Smooth muscle cell (in vitro differentiated cells): ENCODE measurements at regions not wholly inside any gene's neighbourhood (a gene's known extent, or its start where the extent isn't known, plus 50 kb on each side); places are given as distances from the start of the nearest gene placed in this dataset.

Experiments used
- DNase-seq: peaks from one replicate; lab custom pipeline; 2025; ENCODE audit not compliant: unreplicated experiment; lab: John Stamatoyannopoulos, UW
- H2AFZ ChIP-seq: fragments of 200-600 bp; sonication (generic); 2 replicates; pipeline ENCODE4 v1.6.0; 2016; ENCODE audit warnings: antibody characterized with exemption, low read depth, mild to moderate bottlenecking
- H3F3A ChIP-seq: fragments of 200-600 bp; sonication (generic); 2 replicates; pipeline ENCODE4 v1.6.0; 2017; ENCODE audit warnings: antibody characterized with exemption, low read depth
- H3K27ac ChIP-seq: fragments of 200-600 bp; sonication (generic); 2 replicates; pipeline ENCODE4 v1.5.1; 2016; ENCODE audit warnings: low read depth, mild to moderate bottlenecking
- H3K27me3 ChIP-seq: fragments of 200-600 bp; sonication (generic); 2 replicates; pipeline ENCODE4 v1.6.1; 2016; ENCODE audit warnings: low read depth, mild to moderate bottlenecking
- H3K36me3 ChIP-seq: fragments of 200-600 bp; sonication (generic); 2 replicates; pipeline ENCODE4 v1.5.1; 2016; ENCODE audit warnings: low read depth
- H3K4me1 ChIP-seq: fragments of 200-600 bp; sonication (generic); 2 replicates; pipeline ENCODE4 v1.5.1; 2016; ENCODE audit warnings: low read depth
- H3K4me2 ChIP-seq: fragments of 200-600 bp; sonication (generic); 2 replicates; pipeline ENCODE4 v1.6.0; 2016; ENCODE audit warnings: mild to moderate bottlenecking
- H3K4me3 ChIP-seq: fragments of 200-600 bp; sonication (generic); 2 replicates; pipeline ENCODE4 v1.5.1; 2016; ENCODE audit warnings: mild to moderate bottlenecking
- H3K79me2 ChIP-seq: fragments of 200-600 bp; sonication (generic); 2 replicates; pipeline ENCODE4 v1.6.0; 2016; ENCODE audit warnings: low read depth, mild to moderate bottlenecking
- H3K9ac ChIP-seq: fragments of 200-600 bp; sonication (generic); 2 replicates; pipeline ENCODE4 v1.6.0; 2016; ENCODE audit warnings: low read depth
- H3K9me3 ChIP-seq: fragments of 200-600 bp; sonication (generic); replicated peaks from 2 replicates; pipeline ENCODE4 v1.5.1; 2016; ENCODE audit warnings: low read depth
- H4K20me1 ChIP-seq: fragments of 200-600 bp; sonication (generic); 2 replicates; pipeline ENCODE4 v1.6.0; 2016; ENCODE audit warnings: low read depth
- WGBS: methylation state at CpG from one replicate; pipeline ENCODE4 v1.1.7; 2016; ENCODE audit warnings: low lambda C conversion rate; 5-methylcytosine and 5-hydroxymethylcytosine counted together
- TF ChIP-seq, protein P1 (sequence below): fragments of 200-600 bp; sonication (generic); IDR thresholded peaks from 2 replicates; pipeline ENCODE4 v1.5.1; 2017; ENCODE audit warnings: borderline replicate concordance, mild to moderate bottlenecking, antibody characterized with exemption; ENCODE audit not compliant: insufficient read depth, poor library complexity, severe bottlenecking

DNA sequence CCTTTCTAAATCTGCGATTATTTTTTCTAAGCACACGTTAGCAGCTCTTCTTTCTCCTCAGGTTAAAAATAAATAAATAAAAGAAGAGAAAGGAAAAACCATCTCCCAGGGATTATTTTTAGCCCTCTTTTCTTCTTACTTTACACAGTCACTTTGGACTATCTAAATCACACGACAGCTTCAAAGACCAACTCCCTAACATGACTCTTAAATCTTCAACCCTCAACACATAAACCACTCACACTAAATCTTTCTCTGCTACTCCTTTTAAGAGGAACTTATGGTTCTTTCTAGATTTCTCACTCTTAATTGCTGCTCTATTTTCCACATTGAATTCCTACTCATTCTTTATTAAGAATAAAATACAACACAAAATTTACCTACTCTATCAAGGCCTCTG is 1095.0 kb upstream of the B3GALT2 start:
- Histone ChIP-seq H3K27me3 (no peaks in the 10 kb centered on the region), H3K9ac (no peak overlapping the region), H3K27ac (no peak overlapping the region), H3K79me2 (no peaks in the 10 kb centered on the region), H4K20me1 (no peaks in the 10 kb centered on the region), H2AFZ (no peak overlapping the region), H3K4me2 (no peak overlapping the region), H3K9me3 (no peaks in the 10 kb centered on the region), H3K36me3 (no peaks in the 10 kb centered on the region), H3K4me3 (no peak overlapping the region), H3F3A (no peaks in the 10 kb centered on the region), H3K4me1 (no peaks in the 10 kb centered on the region)
- 66% methylated on average over 3 of the region's 3 CpGs for WGBS
- DNase-seq: no peak
- TF ChIP-seq, protein P1, sequence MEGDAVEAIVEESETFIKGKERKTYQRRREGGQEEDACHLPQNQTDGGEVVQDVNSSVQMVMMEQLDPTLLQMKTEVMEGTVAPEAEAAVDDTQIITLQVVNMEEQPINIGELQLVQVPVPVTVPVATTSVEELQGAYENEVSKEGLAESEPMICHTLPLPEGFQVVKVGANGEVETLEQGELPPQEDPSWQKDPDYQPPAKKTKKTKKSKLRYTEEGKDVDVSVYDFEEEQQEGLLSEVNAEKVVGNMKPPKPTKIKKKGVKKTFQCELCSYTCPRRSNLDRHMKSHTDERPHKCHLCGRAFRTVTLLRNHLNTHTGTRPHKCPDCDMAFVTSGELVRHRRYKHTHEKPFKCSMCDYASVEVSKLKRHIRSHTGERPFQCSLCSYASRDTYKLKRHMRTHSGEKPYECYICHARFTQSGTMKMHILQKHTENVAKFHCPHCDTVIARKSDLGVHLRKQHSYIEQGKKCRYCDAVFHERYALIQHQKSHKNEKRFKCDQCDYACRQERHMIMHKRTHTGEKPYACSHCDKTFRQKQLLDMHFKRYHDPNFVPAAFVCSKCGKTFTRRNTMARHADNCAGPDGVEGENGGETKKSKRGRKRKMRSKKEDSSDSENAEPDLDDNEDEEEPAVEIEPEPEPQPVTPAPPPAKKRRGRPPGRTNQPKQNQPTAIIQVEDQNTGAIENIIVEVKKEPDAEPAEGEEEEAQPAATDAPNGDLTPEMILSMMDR: no peak

GRCh38 chr1:194280463-194280862 is 1094.0 kb upstream of the B3GALT2 start:
- no peaks in the 10 kb centered on the region for H3K4me1 ChIP-seq
- no peak overlapping the region for H3K9ac ChIP-seq
- H3K27me3 ChIP-seq: no peaks in the 10 kb centered on the region
- no peak for DNase-seq
- no peaks in the 10 kb centered on the region for H3K79me2 ChIP-seq
- no peak overlapping the region for H3K27ac ChIP-seq
- TF ChIP-seq, protein P1: no peak
- H4K20me1 ChIP-seq: no peaks in the 10 kb centered on the region
- H3K9me3 ChIP-seq: no peaks in the 10 kb centered on the region
- no peak overlapping the region for H3K4me2 ChIP-seq
- H3K4me3 ChIP-seq: no peak overlapping the region
- H3F3A ChIP-seq: no peaks in the 10 kb centered on the region
- H2AFZ ChIP-seq: no peak overlapping the region
- H3K36me3 ChIP-seq: no peaks in the 10 kb centered on the region
- 81% methylated on average over 4 of the region's 4 CpGs for WGBS

- 82% methylated on average over 3 of the region's 3 CpGs for WGBS
- H3K4me2 ChIP-seq: no peak overlapping the region
- TF ChIP-seq, protein P1: no peak
These were observed 1093.6 kb upstream of the B3GALT2 start for GRCh38 chr1:194279975-194280374.

GRCh38 chr1:194277927-194278326 is 1091.5 kb upstream of the B3GALT2 start:
- Histone ChIP-seq H2AFZ (no peak overlapping the region), H3K27me3 (no peaks in the 10 kb centered on the region), H3K27ac (no peak overlapping the region), H3K79me2 (no peaks in the 10 kb centered on the region), H3K4me2 (no peak overlapping the region), H3K36me3 (no peaks in the 10 kb centered on the region), H3K4me3 (no peak overlapping the region), H4K20me1 (no peaks in the 10 kb centered on the region), H3F3A (no peaks in the 10 kb centered on the region), H3K4me1 (no peaks in the 10 kb centered on the region), H3K9ac (no peak overlapping the region), H3K9me3 (no peaks in the 10 kb centered on the region)
- 97% methylated on average over 6 of the region's 6 CpGs for WGBS
- TF ChIP-seq, protein P1: no peak
- DNase-seq: no peak

More at GRCh38 chr1:194279975-194280374, 1093.6 kb upstream of the B3GALT2 start:
- no peak overlapping the region for H2AFZ ChIP-seq
- H3K9me3 ChIP-seq: no peaks in the 10 kb centered on the region
- H4K20me1 ChIP-seq: no peaks in the 10 kb centered on the region
- no peak overlapping the region for H3K27ac ChIP-seq
- H3K9ac ChIP-seq: no peak overlapping the region
- H3K4me1 ChIP-seq: no peaks in the 10 kb centered on the region
- H3K27me3 ChIP-seq: no peaks in the 10 kb centered on the region
- no peaks in the 10 kb centered on the region for H3F3A ChIP-seq
- no peak overlapping the region for H3K4me3 ChIP-seq
- DNase-seq: no peak
- H3K79me2 ChIP-seq: no peaks in the 10 kb centered on the region
- H3K36me3 ChIP-seq: no peaks in the 10 kb centered on the region
